ENCODE measurements at regions not wholly inside any gene's neighbourhood (a gene's known extent, or its start where the extent isn't known, plus 50 kb on each side); places are given as distances from the start of the nearest gene placed in this dataset.

DNA sequence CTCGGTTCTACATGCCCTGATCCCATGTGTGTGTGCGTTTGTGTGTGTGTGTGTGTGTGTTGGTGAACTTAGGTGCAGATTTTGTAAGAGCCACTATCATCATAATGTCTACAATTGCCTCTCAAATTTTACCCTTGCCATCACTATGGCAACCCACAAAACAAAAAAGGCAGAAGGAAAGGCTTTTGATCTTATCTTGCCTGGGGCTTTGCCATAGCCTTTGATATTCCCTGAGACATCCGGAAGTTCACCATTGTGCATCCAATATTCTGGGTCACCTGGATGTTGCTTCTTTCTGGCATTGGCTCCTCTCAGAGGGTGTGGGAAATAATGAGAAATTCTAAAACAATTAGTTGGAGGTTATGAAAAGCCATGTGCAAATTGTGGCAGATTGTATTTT, 114.7 kb downstream of the HAPSTR1 start:
- TF ChIP-seq, protein P1, sequence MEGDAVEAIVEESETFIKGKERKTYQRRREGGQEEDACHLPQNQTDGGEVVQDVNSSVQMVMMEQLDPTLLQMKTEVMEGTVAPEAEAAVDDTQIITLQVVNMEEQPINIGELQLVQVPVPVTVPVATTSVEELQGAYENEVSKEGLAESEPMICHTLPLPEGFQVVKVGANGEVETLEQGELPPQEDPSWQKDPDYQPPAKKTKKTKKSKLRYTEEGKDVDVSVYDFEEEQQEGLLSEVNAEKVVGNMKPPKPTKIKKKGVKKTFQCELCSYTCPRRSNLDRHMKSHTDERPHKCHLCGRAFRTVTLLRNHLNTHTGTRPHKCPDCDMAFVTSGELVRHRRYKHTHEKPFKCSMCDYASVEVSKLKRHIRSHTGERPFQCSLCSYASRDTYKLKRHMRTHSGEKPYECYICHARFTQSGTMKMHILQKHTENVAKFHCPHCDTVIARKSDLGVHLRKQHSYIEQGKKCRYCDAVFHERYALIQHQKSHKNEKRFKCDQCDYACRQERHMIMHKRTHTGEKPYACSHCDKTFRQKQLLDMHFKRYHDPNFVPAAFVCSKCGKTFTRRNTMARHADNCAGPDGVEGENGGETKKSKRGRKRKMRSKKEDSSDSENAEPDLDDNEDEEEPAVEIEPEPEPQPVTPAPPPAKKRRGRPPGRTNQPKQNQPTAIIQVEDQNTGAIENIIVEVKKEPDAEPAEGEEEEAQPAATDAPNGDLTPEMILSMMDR (IDR thresholded peaks at IDR 0.05): no peak
- TF ChIP-seq REST (IDR thresholded peaks at IDR 0.05; ENCODE audit: insufficient read depth in 1 of 2, low read depth in 2 of 2, low read length in 1 of 2) (no peak), SIN3A (IDR thresholded peaks at IDR 0.05; ENCODE audit: borderline replicate concordance, insufficient read depth, low read depth, low read length) (no peak), TCF7L2 (IDR thresholded peaks at IDR 0.05; ENCODE audit: low read depth, low read length) (no peak), POLR2AphosphoS5 (IDR thresholded peaks at IDR 0.05; ENCODE audit: low read depth, low read length) (no peak)
- H3K9me3 ChIP-seq (ENCODE audit: control insufficient read depth, insufficient read depth, low read depth, low read length): no peaks in the 10 kb centered on the region
- intact Hi-C loops (cut with micrococcal nuclease; ENCODE audit: unreplicated experiment) (no loop called here), in situ Hi-C loops (cut with HindIII; ENCODE audit: low pct_unique_long_range_greater_than_20kb, low sequenced_read_pairs) (no loop called here)
- BruUV-seq (replicated peaks): no TSS peak
- H3K4me1 ChIP-seq (ENCODE audit: control insufficient read depth, insufficient read depth, low read length): no peaks in the 10 kb centered on the region
- H3K36me3 ChIP-seq (ENCODE audit: control insufficient read depth, insufficient read depth, low read length): no peaks in the 10 kb centered on the region
- DNase-seq (ENCODE audit: low read depth, low spot score) (no peak), ATAC-seq (no peak)
- POLR2A ChIA-PET: no interaction called here
- CTCF ChIA-PET: no interaction called here
- no peak overlapping the region for H3K4me3 ChIP-seq (ENCODE audit: low read depth in 2 of 2, low read length in 2 of 2)
- H3K27me3 ChIP-seq (ENCODE audit: control insufficient read depth, insufficient read depth, low read length): no peaks in the 10 kb centered on the region
- H3K27ac ChIP-seq (ENCODE audit: low read length): no peak overlapping the region

DNA sequence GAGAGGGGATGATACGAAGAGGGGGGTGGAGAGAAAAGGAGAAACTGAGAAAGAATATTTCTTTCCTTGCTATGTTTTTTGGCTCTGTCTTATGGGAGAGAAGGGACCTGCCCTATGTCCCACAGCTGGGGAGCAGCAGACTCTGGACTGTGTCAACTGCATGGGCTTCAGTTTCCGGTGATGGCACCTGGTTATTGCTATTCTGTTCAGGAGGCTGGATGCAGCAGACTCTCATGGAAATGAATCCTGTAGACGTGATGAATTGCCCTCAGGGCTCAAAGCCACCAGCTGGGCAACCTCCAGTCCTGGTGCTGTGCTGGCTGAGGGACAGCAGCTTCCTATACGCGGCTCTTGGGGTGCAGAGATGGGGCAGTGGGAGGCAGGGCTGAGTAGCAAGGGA, 121.2 kb downstream of the HAPSTR1 start:
- POLR2A ChIA-PET: no interaction called here
- ATAC-seq: no peak
- no peak for DNase-seq (ENCODE audit: low read depth, low spot score)
- H3K27ac ChIP-seq (ENCODE audit: low read length): no peak overlapping the region
- H3K4me1 ChIP-seq (ENCODE audit: control insufficient read depth, insufficient read depth, low read length): no peaks in the 10 kb centered on the region
- 0 out of 2 replicates have a peak, but pooled peaks cover 2% of the 10 kb centered on the region for H3K27me3 ChIP-seq (ENCODE audit: control insufficient read depth, insufficient read depth, low read length)
- CTCF ChIA-PET: no interaction called here
- TF ChIP-seq POLR2AphosphoS5 (IDR thresholded peaks at IDR 0.05; ENCODE audit: low read depth, low read length): no peak
- TF ChIP-seq SIN3A (IDR thresholded peaks at IDR 0.05; ENCODE audit: borderline replicate concordance, insufficient read depth, low read depth, low read length): no peak
- no peak for TF ChIP-seq REST (IDR thresholded peaks at IDR 0.05; ENCODE audit: insufficient read depth in 1 of 2, low read depth in 2 of 2, low read length in 1 of 2)
- no peak for TF ChIP-seq TCF7L2 (IDR thresholded peaks at IDR 0.05; ENCODE audit: low read depth, low read length)
- TF ChIP-seq, protein P1 (IDR thresholded peaks at IDR 0.05): no peak
- no peaks in the 10 kb centered on the region for H3K36me3 ChIP-seq (ENCODE audit: control insufficient read depth, insufficient read depth, low read length)
- in situ Hi-C loops (cut with HindIII; ENCODE audit: low pct_unique_long_range_greater_than_20kb, low sequenced_read_pairs) (no loop called here), intact Hi-C loops (cut with micrococcal nuclease; ENCODE audit: unreplicated experiment) (no loop called here)
- H3K4me3 ChIP-seq (ENCODE audit: low read depth in 2 of 2, low read length in 2 of 2): no peak overlapping the region
- no TSS peak for BruUV-seq (replicated peaks)
- H3K9me3 ChIP-seq (ENCODE audit: control insufficient read depth, insufficient read depth, low read depth, low read length): no peaks in the 10 kb centered on the region
